GM12878 (cell line): ENCODE measurements at regions not wholly inside any gene's neighbourhood (a gene's known extent, or its start where the extent isn't known, plus 50 kb on each side); places are given as distances from the start of the nearest gene placed in this dataset.

ENCODE experiments used
- ATAC-seq: fragments of 200-7000 bp; cut with Tn5 transposase; 3 replicates; pipeline ENCODE4 v1.9.1; 2020; ENCODE audit warnings: mild to moderate bottlenecking, moderate library complexity
- BruUV-seq: library from RNA; stranded (reverse); fragments of 400-500 nt; replicated peaks from 2 replicates; lab custom pipeline; 2021; lab: Mats Ljungman, UMichigan
- CTCF ChIA-PET: fragments of 300-600 bp; sonication (Branson Sonifier 250); formaldehyde crosslinking; extraction: SDS; loops from one replicate; lab custom pipeline; 2021; ENCODE audit warnings: inconsistent platforms; lab: Yijun Ruan, JAX
- POLR2A ChIA-PET: fragments of 350-600 bp; formaldehyde crosslinking; extraction: SDS; loops from one replicate; lab custom pipeline; 2021; ENCODE audit warnings: inconsistent platforms; lab: Charles Lee
- RAD21 ChIA-PET: fragments of 300-600 bp; sonication (Branson Sonifier 250); formaldehyde crosslinking; loops from one replicate; lab custom pipeline; 2023; ENCODE audit warnings: antibody characterized with exemption; ENCODE audit not compliant: unreplicated experiment; lab: Charles Lee
- SMC1A ChIA-PET: fragments of 300-600 bp; sonication (Branson Sonifier 250); formaldehyde crosslinking; loops from one replicate; lab custom pipeline; 2023; ENCODE audit not compliant: unreplicated experiment, uncharacterized antibody; lab: Charles Lee
- DNase-seq: peaks from one replicate; pipeline ENCODE4 v3.0.0-alpha.2; 2011; ENCODE audit warnings: low read depth, low spot score
- FAIRE-seq: peaks from 3 replicates; lab custom pipeline; 2011; peaks lifted over from hg19 to GRCh38; lab: Jason Lieb, UNC
- H2AFZ ChIP-seq: 2 replicates; pipeline ENCODE4 v1.6.0; 2011; ENCODE audit warnings: low read depth, low read length, control low read depth; ENCODE audit not compliant: control insufficient read depth
- H3K27ac ChIP-seq: 2 replicates; pipeline ENCODE4 v1.5.1; 2011; ENCODE audit warnings: control low read depth; ENCODE audit not compliant: control insufficient read depth, insufficient read depth
- H3K27me3 ChIP-seq, 2 experiments: replicated peaks in 1 of 2; 2 replicates each; pipeline versions ENCODE4 v1.6.0 to v1.6.1; 2011; ENCODE audit warnings: low read length in 1 of 2; ENCODE audit not compliant: control insufficient read depth in 2 of 2, insufficient read depth in 2 of 2
- H3K36me3 ChIP-seq, 2 experiments: 2 replicates each; pipeline ENCODE4 v1.5.1; 2011; ENCODE audit warnings: low read length in 1 of 2; ENCODE audit not compliant: control insufficient read depth in 2 of 2, insufficient read depth in 2 of 2
- H3K4me1 ChIP-seq: 2 replicates; pipeline ENCODE4 v1.6.1; 2011; ENCODE audit warnings: mild to moderate bottlenecking, low read length, moderate library complexity, mixed read lengths; ENCODE audit not compliant: control insufficient read depth, insufficient read depth
- H3K4me2 ChIP-seq: 2 replicates; pipeline ENCODE4 v1.6.0; 2011; ENCODE audit warnings: control low read depth; ENCODE audit not compliant: control insufficient read depth, insufficient read depth
- H3K4me3 ChIP-seq: fragments of 200-600 bp; sonication (generic); 2 replicates; pipeline ENCODE4 v1.5.1; 2016
- H3K79me2 ChIP-seq: 2 replicates; pipeline ENCODE4 v1.6.0; 2011; ENCODE audit warnings: low read length; ENCODE audit not compliant: control insufficient read depth, insufficient read depth
- H3K9ac ChIP-seq: 2 replicates; pipeline ENCODE4 v1.8.0; 2011; ENCODE audit warnings: low read length, control low read depth, mixed read lengths; ENCODE audit not compliant: control insufficient read depth, insufficient read depth
- H3K9me3 ChIP-seq: replicated peaks from 3 replicates; pipeline ENCODE4 v1.5.1; 2011; ENCODE audit warnings: mild to moderate bottlenecking, low read length; ENCODE audit not compliant: control insufficient read depth, insufficient read depth
- H4K20me1 ChIP-seq: 2 replicates; pipeline ENCODE4 v1.6.0; 2011; ENCODE audit not compliant: control insufficient read depth, insufficient read depth
- EP300 ChIP-seq, 2 experiments: fragments of 150-350 bp in 1 of 2; IDR thresholded peaks; 2 replicates each; pipeline ENCODE4 v1.6.1; 2011 to 2012; ENCODE audit warnings: low read depth in 2 of 2, low read length in 2 of 2, borderline replicate concordance in 1 of 2, improper control_type of control experiment in 1 of 2, inconsistent platforms in 1 of 2; ENCODE audit not compliant: control insufficient read depth in 1 of 2
- MTA2 ChIP-seq: fragments of 450-650 bp; IDR thresholded peaks from 2 replicates; pipeline ENCODE4 v1.6.1; 2016; ENCODE audit warnings: low read depth, mild to moderate bottlenecking, moderate library complexity
- TCF12 ChIP-seq: IDR thresholded peaks from 2 replicates; pipeline ENCODE4 v1.6.1; 2011; ENCODE audit warnings: low read depth, mild to moderate bottlenecking, low read length
- ZZZ3 ChIP-seq: IDR thresholded peaks from 2 replicates; pipeline ENCODE4 v1.6.1; 2011; ENCODE audit warnings: low read depth; ENCODE audit not compliant: control insufficient read depth, insufficient read length
- WGBS: methylation state at CpG from one replicate; pipeline ENCODE4 v1.1.6; 2016; ENCODE audit warnings: low lambda C conversion rate; ENCODE audit not compliant: insufficient replicate concordance, insufficient coverage; ENCODE audit errors: missing lambda C conversion rate; 5-methylcytosine and 5-hydroxymethylcytosine counted together
- in situ Hi-C: fragments of 300-500 bp; cut with MboI; formaldehyde crosslinking; loops from 9 replicates; pipeline ENCODE4 v1.14.3; 2018; ENCODE audit warnings: mixed read lengths
- intact Hi-C: fragments of 100-400 bp; cut with micrococcal nuclease; formaldehyde crosslinking; loops from one replicate; pipeline ENCODE4 v1.14.2; 2022; ENCODE audit not compliant: unreplicated experiment
- TF ChIP-seq, protein P1 (sequence below): fragments of 450-650 bp; IDR thresholded peaks from 2 replicates; pipeline ENCODE4 v1.6.1; 2018; ENCODE audit warnings: borderline replicate concordance, mild to moderate bottlenecking; ENCODE audit not compliant: partially characterized antibody
- TF ChIP-seq, protein P2 (sequence below): fragments of 150-350 bp; IDR thresholded peaks from 2 replicates; pipeline ENCODE4 v1.6.1; 2014; ENCODE audit warnings: mild to moderate bottlenecking, low read depth, low read length

DNA sequence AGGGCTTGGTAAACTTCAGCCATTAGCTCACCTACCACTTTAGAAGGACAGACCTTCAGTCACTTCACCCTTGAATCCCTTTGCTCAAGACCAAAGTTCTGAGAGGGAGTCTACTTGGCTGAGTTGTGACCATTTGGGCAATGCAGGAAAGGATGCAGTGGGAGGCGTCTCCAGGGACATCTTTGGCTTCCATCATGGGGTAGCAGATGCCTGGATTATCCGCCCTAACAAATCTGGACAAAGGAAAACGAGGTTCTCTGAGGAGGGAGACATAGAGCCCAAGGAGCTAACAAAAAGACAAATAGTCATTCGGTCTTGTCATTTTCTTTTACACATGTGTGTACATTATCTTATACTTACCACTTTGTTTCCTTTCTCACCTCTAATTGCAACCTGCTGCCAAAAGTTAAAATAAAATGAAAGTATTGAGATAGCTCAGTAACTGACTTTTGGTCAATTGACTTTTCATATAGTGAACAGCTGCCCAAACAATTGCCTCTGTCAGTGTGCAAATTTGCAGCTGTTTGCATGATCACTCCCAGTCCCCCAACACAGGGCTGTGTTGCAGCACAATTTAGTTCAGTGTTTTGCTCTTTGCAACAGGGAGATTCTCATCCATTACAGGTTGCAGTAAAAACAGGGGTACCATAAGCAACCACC lies 108.9 kb upstream of the EEF2KMT start:
- H3K4me2 ChIP-seq = no peak overlapping the region
- intact Hi-C loops = loop anchor here (5.0 to 10.0 kb wide), 2 partner anchors 49 to 112 kb away; partner anchors contain the start of gene EEF2KMT
- SMC1A ChIA-PET = interaction anchor here (1.0 to 1.2 kb wide), 2 partner anchors 47 to 49 kb away, joined by 4 read pairs; no protein-coding TSS in a partner anchor
- FAIRE-seq = no peak
- BruUV-seq = no TSS peak
- TF ChIP-seq ZZZ3 (no peak), MTA2 (peak; percentile 55), EP300 (IDR thresholded peaks at IDR 0.05; ENCODE audit: borderline replicate concordance in 1 of 2, control insufficient read depth in 1 of 2, low read depth in 2 of 2, low read length in 2 of 2) (peak in 1 of 2 experiments; percentile 34; a peak in 1 of 4 replicates), TCF12 (peak; percentile 35; the same call in 1 of the 2 replicates)
- TF ChIP-seq, protein P1, sequence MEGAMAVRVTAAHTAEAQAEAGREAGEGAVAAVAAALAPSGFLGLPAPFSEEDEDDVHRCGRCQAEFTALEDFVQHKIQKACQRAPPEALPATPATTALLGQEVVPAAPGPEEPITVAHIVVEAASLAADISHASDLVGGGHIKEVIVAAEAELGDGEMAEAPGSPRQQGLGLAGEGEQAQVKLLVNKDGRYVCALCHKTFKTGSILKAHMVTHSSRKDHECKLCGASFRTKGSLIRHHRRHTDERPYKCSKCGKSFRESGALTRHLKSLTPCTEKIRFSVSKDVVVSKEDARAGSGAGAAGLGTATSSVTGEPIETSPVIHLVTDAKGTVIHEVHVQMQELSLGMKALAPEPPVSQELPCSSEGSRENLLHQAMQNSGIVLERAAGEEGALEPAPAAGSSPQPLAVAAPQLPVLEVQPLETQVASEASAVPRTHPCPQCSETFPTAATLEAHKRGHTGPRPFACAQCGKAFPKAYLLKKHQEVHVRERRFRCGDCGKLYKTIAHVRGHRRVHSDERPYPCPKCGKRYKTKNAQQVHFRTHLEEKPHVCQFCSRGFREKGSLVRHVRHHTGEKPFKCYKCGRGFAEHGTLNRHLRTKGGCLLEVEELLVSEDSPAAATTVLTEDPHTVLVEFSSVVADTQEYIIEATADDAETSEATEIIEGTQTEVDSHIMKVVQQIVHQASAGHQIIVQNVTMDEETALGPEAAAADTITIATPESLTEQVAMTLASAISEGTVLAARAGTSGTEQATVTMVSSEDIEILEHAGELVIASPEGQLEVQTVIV = no peak
- TF ChIP-seq, protein P2, sequence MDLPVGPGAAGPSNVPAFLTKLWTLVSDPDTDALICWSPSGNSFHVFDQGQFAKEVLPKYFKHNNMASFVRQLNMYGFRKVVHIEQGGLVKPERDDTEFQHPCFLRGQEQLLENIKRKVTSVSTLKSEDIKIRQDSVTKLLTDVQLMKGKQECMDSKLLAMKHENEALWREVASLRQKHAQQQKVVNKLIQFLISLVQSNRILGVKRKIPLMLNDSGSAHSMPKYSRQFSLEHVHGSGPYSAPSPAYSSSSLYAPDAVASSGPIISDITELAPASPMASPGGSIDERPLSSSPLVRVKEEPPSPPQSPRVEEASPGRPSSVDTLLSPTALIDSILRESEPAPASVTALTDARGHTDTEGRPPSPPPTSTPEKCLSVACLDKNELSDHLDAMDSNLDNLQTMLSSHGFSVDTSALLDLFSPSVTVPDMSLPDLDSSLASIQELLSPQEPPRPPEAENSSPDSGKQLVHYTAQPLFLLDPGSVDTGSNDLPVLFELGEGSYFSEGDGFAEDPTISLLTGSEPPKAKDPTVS = no peak
- TF ChIP-seq, all 136 proteins: peak for 3
- Histone ChIP-seq H3K9ac (no peak overlapping the region), H3K4me1 (0 out of 2 replicates have a peak, but pooled peaks cover 9% of the 10 kb centered on the region), H4K20me1 (no peaks in the 10 kb centered on the region), H3K36me3 (no peaks in the 10 kb centered on the region), H2AFZ (no peak overlapping the region), H3K27me3 (no peaks in the 10 kb centered on the region), H3K27ac (no peak overlapping the region), H3K9me3 (no peaks in the 10 kb centered on the region), H3K4me3 (no peak overlapping the region), H3K79me2 (no peaks in the 10 kb centered on the region)
- ChIA-PET POLR2A (interaction anchor here (0.6 to 1.2 kb wide), 2 partner anchors 46 to 108 kb away, joined by 3 to 5 read pairs; no protein-coding TSS in a partner anchor), RAD21 (no interaction called here), CTCF (interaction anchor here (0.7 kb wide), 1 partner anchor 72 kb away, joined by 3 read pairs; no protein-coding TSS in a partner anchor)
- ATAC-seq (no peak), DNase-seq (no peak)
- in situ Hi-C loops = no loop called here
- 6% methylated on average over 4 of the region's 4 CpGs for WGBS
